ENCODE measurements at regions not wholly inside any gene's neighbourhood (a gene's known extent, or its start where the extent isn't known, plus 50 kb on each side); places are given as distances from the start of the nearest gene placed in this dataset.

- no TSS peak for BruUV-seq (replicated peaks)
- FAIRE-seq (no peak), DNase-seq (ENCODE audit: low read depth, low spot score) (no peak)
- Histone ChIP-seq H3K79me2 (ENCODE audit: control insufficient read depth, insufficient read depth, low read length) (no peaks in the 10 kb centered on the region), H3K9me3 (replicated peaks; ENCODE audit: control insufficient read depth, insufficient read depth, low read length) (no peaks in the 10 kb centered on the region), H3K27ac (ENCODE audit: insufficient read depth, low read depth, low read length) (no peak overlapping the region), H3K36me3 (ENCODE audit: control insufficient read depth in 2 of 2, extremely low read depth in 1 of 2, insufficient read depth in 2 of 2, low read length in 2 of 2) (no peaks in the 10 kb centered on the region), H3K9me1 (replicated peaks; ENCODE audit: control insufficient read depth, extremely low read depth, insufficient read depth, low read length) (no peaks in the 10 kb centered on the region), H3K27me3 (ENCODE audit: control insufficient read depth in 2 of 2, insufficient read depth in 2 of 2, low read length in 2 of 2) (no peaks in the 10 kb centered on the region), H3K4me2 (ENCODE audit: insufficient read depth, low read length) (no peak overlapping the region), H3K4me3 (replicated peaks in 1 of 3; ENCODE audit: insufficient read depth in 1 of 3, low read depth in 1 of 3, low read length in 3 of 3) (no peak overlapping the region), H4K20me1 (replicated peaks; ENCODE audit: control insufficient read depth, extremely low read depth, insufficient read depth, low read length) (no peaks in the 10 kb centered on the region), H3K4me1 (ENCODE audit: control insufficient read depth, extremely low read depth, insufficient read depth, low read length) (no peaks in the 10 kb centered on the region), H2AFZ (ENCODE audit: low read depth, low read length) (no peak overlapping the region), H3K9ac (replicated peaks; ENCODE audit: extremely low read depth, insufficient read depth, low read length) (no peak overlapping the region)
- intact Hi-C loops (cut with micrococcal nuclease) (no loop called here), dilution Hi-C loops (cut with MboI; ENCODE audit: extremely low pct_ligation_motif_present, low sequenced_read_pairs) (no loop called here)
- ChIA-PET CTCF (no interaction called here), POLR2A (no interaction called here)
- TF ChIP-seq FOS (IDR thresholded peaks at IDR 0.05; ENCODE audit: borderline replicate concordance, insufficient read depth, low read length) (no peak), CTCF (IDR thresholded peaks at IDR 0.05; ENCODE audit: extremely low read depth in 1 of 2, insufficient read depth in 1 of 2, low read depth in 1 of 2, low read length in 2 of 2) (no peak), POLR2A (IDR thresholded peaks at IDR 0.05; ENCODE audit: low read depth, low read length) (no peak), JUN (IDR thresholded peaks at IDR 0.05; ENCODE audit: borderline replicate concordance, insufficient read depth, insufficient read length, low read depth) (no peak), EZH2 (IDR thresholded peaks at IDR 0.05; ENCODE audit: borderline replicate concordance, low read depth, low read length, severe bottlenecking) (no peak), MYC (IDR thresholded peaks at IDR 0.05; ENCODE audit: low read depth, low read length) (no peak), GATA2 (IDR thresholded peaks at IDR 0.05; ENCODE audit: insufficient read depth, insufficient read length, low read depth, low read length) (no peak), POLR2AphosphoS5 (IDR thresholded peaks at IDR 0.05; ENCODE audit: insufficient read depth, low read depth, low read length) (no peak)
- TF ChIP-seq, protein P1, sequence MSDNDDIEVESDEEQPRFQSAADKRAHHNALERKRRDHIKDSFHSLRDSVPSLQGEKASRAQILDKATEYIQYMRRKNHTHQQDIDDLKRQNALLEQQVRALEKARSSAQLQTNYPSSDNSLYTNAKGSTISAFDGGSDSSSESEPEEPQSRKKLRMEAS (IDR thresholded peaks at IDR 0.05; ENCODE audit: insufficient read depth, insufficient read length), result no peak
Observed at GRCh38 chr11:106520146-106520912, 442.9 kb downstream of the AASDHPPT start.

Measured in endothelial cell of umbilical vein (primary cell).